ENCODE measurements at regions not wholly inside any gene's neighbourhood (a gene's known extent, or its start where the extent isn't known, plus 50 kb on each side); places are given as distances from the start of the nearest gene placed in this dataset.

DNA sequence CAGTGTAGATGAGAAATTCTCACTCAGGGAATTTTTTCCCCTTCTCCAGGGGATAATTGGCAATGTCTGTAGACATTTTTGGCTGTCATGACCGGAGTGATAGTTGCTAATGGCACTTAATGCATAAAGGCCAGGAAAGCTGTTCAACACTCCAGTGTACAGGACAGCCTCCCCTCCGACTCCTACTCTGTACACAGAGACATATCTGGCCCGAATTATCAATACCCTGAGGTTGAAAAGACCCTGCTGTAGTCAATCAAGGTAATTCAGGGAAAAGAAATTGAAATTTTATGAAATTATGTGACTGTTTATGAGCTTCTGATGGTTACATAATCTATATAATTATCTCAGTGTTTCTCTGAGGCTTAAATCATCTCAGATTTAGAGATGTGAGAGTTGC, 720.7 kb downstream of the OLFM4 start:
- TF ChIP-seq POLR2A (IDR thresholded peaks at IDR 0.05; ENCODE audit: low read depth, low read length) (no peak), JUN (IDR thresholded peaks at IDR 0.05; ENCODE audit: borderline replicate concordance, insufficient read depth, insufficient read length, low read depth) (no peak), MYC (IDR thresholded peaks at IDR 0.05; ENCODE audit: low read depth, low read length) (no peak)
- TF ChIP-seq, protein P1, sequence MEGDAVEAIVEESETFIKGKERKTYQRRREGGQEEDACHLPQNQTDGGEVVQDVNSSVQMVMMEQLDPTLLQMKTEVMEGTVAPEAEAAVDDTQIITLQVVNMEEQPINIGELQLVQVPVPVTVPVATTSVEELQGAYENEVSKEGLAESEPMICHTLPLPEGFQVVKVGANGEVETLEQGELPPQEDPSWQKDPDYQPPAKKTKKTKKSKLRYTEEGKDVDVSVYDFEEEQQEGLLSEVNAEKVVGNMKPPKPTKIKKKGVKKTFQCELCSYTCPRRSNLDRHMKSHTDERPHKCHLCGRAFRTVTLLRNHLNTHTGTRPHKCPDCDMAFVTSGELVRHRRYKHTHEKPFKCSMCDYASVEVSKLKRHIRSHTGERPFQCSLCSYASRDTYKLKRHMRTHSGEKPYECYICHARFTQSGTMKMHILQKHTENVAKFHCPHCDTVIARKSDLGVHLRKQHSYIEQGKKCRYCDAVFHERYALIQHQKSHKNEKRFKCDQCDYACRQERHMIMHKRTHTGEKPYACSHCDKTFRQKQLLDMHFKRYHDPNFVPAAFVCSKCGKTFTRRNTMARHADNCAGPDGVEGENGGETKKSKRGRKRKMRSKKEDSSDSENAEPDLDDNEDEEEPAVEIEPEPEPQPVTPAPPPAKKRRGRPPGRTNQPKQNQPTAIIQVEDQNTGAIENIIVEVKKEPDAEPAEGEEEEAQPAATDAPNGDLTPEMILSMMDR (IDR thresholded peaks at IDR 0.05; ENCODE audit: extremely low read depth in 1 of 2, insufficient read depth in 1 of 2, low read depth in 1 of 2, low read length in 2 of 2) = no peak
